Psoas muscle (tissue), 7 donors: ENCODE measurements at regions not wholly inside any gene's neighbourhood (a gene's known extent, or its start where the extent isn't known, plus 50 kb on each side); places are given as distances from the start of the nearest gene placed in this dataset.

Source experiments
- ATAC-seq, 4 donors: fragments of 200-7000 bp; cut with Tn5 transposase; one replicate each; pipeline ENCODE4 v1.9.1; 2020; ENCODE audit warnings: moderate library complexity in 3 of 4, mild to moderate bottlenecking in 2 of 4
- DNase-seq, 2 donors: peaks; one replicate each; pipeline ENCODE4 v3.0.0-alpha.2; 2020
- H3K27ac ChIP-seq: fragments of 200-600 bp; one replicate; pipeline ENCODE4 v1.8.0; 2022
- H3K27me3 ChIP-seq, 3 donors: fragments of 200-600 bp in 1 of 3; one replicate each; pipeline versions ENCODE4 v1.6.1 to v1.8.0; 2013 to 2022; ENCODE audit warnings: low read length in 2 of 3, mild to moderate bottlenecking in 2 of 3, moderate library complexity in 1 of 3; ENCODE audit not compliant: insufficient read depth in 3 of 3
- H3K36me3 ChIP-seq, 2 donors: fragments of 200-600 bp in 1 of 2; one replicate each; pipeline versions ENCODE4 v1.6.1 to v1.8.0; 2013 to 2022; ENCODE audit warnings: low read depth in 1 of 2, mild to moderate bottlenecking in 1 of 2, moderate library complexity in 1 of 2; ENCODE audit not compliant: insufficient read depth in 1 of 2
- H3K4me1 ChIP-seq: fragments of 200-600 bp; one replicate; pipeline ENCODE4 v1.8.0; 2022
- H3K4me3 ChIP-seq: fragments of 200-600 bp; one replicate; pipeline ENCODE4 v1.8.0; 2022; ENCODE audit warnings: mild to moderate bottlenecking
- H3K9me3 ChIP-seq: fragments of 200-600 bp; one replicate; pipeline ENCODE4 v1.8.0; 2022
- WGBS, 3 donors: extraction: QIAGEN DNeasy Blood & Tissue Kit; methylation state at CpG; one replicate each; pipeline versions ENCODE4 v1.1.6 to v1.1.7; 2013; 5-methylcytosine and 5-hydroxymethylcytosine counted together
- intact Hi-C, 2 donors: fragments of 100-400 bp; cut with DNase I; formaldehyde crosslinking; loops; one replicate each; pipeline versions ENCODE4 v1.11.0 to v1.14.2; 2022
- TF ChIP-seq, protein P1 (sequence below): fragments of 200-600 bp; IDR thresholded peaks from one replicate; pipeline ENCODE4 v1.8.0; 2022; ENCODE audit warnings: antibody characterized with exemption
- donor health status: healthy with polysubstance abuse.
- donor health status: DM: no; HTN: no; CAD: no; lungs with moderate emphysema.
- donor health status: Bipolar disorder and iron deficiency.
- donor health status: healthy.
- donor health status: DM: yes; HTN: yes; CAD: no.
- donor health status: DM: no; HTN: no; CAD: no.
- donor health status: DM: yes; HTN: yes; CAD: no.

DNA sequence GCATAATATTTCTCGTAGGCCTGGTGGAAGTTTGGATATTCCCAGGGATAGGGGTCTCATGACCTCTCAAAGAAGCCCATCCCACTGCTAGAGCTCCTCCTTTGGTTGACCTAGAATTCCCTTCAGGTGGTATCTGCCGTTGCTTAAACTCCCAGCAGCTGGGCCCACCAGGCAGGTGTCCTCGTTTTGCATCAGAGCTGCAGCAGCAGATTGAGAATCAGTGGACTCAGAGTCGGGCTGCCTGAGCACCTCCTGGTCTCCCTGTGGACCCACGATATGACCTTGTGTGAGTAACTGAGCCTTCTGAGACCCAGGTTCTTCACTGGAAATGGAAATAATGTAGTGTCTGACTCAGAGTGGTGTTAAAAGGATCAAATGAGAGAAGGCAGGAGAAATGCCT lies 132.7 kb downstream of the PAPOLA start:
- TF ChIP-seq, protein P1, sequence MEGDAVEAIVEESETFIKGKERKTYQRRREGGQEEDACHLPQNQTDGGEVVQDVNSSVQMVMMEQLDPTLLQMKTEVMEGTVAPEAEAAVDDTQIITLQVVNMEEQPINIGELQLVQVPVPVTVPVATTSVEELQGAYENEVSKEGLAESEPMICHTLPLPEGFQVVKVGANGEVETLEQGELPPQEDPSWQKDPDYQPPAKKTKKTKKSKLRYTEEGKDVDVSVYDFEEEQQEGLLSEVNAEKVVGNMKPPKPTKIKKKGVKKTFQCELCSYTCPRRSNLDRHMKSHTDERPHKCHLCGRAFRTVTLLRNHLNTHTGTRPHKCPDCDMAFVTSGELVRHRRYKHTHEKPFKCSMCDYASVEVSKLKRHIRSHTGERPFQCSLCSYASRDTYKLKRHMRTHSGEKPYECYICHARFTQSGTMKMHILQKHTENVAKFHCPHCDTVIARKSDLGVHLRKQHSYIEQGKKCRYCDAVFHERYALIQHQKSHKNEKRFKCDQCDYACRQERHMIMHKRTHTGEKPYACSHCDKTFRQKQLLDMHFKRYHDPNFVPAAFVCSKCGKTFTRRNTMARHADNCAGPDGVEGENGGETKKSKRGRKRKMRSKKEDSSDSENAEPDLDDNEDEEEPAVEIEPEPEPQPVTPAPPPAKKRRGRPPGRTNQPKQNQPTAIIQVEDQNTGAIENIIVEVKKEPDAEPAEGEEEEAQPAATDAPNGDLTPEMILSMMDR: no peak
- H3K27me3 ChIP-seq: no peaks in the 10 kb centered on the region
- intact Hi-C loops: no loop called here
- no peak overlapping the region for H3K27ac ChIP-seq
- H3K4me1 ChIP-seq: no peaks in the 10 kb centered on the region
- no peak for ATAC-seq
- no peaks in the 10 kb centered on the region for H3K36me3 ChIP-seq
- WGBS, 3 donors: 50 to 67% (median 62%) methylated on average over 5 of the region's 5 CpGs
- no peaks in the 10 kb centered on the region for H3K9me3 ChIP-seq
- no peak overlapping the region for H3K4me3 ChIP-seq
- DNase-seq: no peak

DNA sequence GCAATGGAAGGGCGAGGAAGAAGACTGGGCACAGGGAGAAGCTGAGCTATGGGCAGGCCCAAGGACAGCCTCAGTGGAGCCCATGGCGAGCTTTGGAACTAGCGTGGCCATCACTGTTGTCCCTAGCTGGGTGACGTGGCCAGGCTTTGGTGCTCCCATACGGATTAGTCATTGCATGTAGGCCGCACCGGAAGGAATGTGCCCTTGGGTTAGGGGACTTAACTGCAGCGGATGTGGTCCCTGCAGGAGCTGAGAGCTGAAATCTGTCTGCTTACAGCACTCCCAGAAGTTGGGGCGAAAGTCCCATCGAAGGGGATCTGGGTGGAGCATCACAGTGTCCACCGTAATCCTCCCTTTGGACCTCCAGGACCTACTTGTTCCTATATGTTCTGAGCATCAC lies 133.7 kb downstream of the PAPOLA start:
- no peak overlapping the region for H3K4me3 ChIP-seq
- no peaks in the 10 kb centered on the region for H3K27me3 ChIP-seq
- intact Hi-C loops: no loop called here
- TF ChIP-seq, protein P1: no peak
- no peaks in the 10 kb centered on the region for H3K9me3 ChIP-seq
- WGBS, 3 donors: 83 to 93% (median 86%) methylated on average over 11 of the region's 11 CpGs
- no peak overlapping the region for H3K27ac ChIP-seq
- ATAC-seq (no peak), DNase-seq (no peak)
- no peaks in the 10 kb centered on the region for H3K36me3 ChIP-seq
- H3K4me1 ChIP-seq: no peaks in the 10 kb centered on the region

DNA sequence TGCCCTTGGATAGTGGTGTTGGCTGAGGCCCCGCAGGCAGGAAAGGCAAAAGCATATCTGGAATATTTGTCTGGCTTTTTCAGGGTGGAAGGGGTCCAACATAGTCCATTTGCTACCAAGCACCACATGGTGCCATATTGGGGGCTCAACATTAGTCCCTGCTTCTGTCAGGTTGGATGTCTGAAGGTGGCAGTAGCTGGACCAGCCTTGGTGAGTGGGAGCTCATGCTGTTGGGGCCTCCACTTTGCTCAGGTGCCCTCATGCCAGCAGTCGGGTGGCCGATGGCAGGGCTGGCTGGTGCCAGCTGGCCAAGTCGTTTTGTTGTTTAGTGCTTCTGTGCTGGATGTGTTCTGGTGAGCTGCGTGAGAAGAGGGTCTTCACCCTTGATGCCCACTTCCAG lies 135.3 kb downstream of the PAPOLA start:
- no peak for ATAC-seq
- Histone ChIP-seq H3K9me3 (no peaks in the 10 kb centered on the region), H3K27ac (no peak overlapping the region), H3K36me3 (no peaks in the 10 kb centered on the region), H3K4me3 (no peak overlapping the region), H3K4me1 (no peaks in the 10 kb centered on the region), H3K27me3 (no peaks in the 10 kb centered on the region)
- WGBS, 3 donors: 73 to 74% (median 73%) methylated on average over 5 of the region's 5 CpGs
- intact Hi-C loops: no loop called here
- TF ChIP-seq, protein P1: no peak
- DNase-seq: no peak

DNA sequence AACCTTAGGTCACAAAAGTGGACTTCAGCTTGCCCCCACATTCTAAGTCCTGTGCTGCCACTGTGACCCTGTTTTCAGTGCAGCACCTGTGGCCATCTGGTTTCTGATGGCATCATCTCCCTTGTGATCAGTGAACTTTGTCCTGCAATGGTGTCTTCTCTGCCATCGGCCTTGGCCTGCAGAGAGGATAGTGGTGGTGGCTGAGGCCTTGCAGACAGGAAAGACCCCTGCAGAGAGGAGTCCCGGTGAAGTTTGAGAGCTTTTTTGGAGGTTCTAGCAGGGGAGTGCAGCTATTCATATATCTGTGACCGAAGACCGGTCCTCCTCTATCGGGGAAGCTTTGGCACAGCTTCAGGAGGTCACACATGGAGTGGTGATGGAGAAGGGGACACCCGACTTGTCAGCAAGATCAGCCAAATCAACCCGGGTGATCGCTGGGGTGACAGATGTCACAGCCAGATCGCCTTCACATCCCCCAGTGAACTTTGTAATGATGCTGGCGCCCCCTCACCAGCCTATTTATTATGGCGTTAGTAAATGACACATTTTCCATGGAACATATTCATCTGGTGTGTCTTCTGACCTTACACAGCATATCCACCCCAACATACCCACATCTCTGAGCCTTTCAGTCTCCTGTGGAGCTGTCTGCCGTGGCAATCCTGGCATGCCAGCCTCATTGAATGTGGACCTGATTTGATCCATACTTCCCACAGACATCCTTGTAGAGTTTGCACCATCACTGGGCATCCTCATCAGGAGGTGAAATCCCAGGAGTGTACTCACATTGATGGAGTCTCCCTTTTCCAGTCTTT lies 136.1 kb downstream of the PAPOLA start:
- Histone ChIP-seq H3K9me3 (no peaks in the 10 kb centered on the region), H3K27me3 (no peaks in the 10 kb centered on the region), H3K4me3 (no peak overlapping the region), H3K4me1 (no peaks in the 10 kb centered on the region), H3K27ac (no peak overlapping the region), H3K36me3 (no peaks in the 10 kb centered on the region)
- TF ChIP-seq, protein P1: no peak
- ATAC-seq: no peak
- intact Hi-C loops: no loop called here
- DNase-seq: no peak
- 82 to 87% (median 85%) methylated on average over 12 of the region's 12 CpGs for WGBS, 3 donors

DNA sequence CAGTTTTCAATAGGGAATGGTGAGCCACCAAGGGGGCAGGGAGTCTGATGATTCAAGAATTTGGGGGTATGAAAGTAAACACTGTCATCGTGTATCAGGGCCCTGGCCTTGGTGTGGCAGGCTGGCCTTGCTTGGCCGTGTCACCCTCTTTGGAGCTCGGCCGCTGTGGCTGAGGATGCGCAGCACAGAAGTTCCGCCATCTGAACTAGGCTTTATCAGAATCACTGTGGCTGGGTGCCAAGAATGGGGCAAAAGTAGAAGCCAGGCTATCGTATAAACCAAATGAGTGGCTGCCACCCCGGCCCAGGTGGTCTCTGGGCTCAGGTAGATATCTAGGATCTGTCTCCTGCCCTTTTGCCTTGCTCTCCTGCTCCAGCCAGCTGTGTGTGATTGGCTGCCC lies 137.4 kb downstream of the PAPOLA start:
- no peak overlapping the region for H3K4me3 ChIP-seq
- ATAC-seq (no peak), DNase-seq (no peak)
- 83 to 93% (median 86%) methylated on average over 8 of the region's 8 CpGs for WGBS, 3 donors
- TF ChIP-seq, protein P1: no peak
- intact Hi-C loops: no loop called here
- H3K9me3 ChIP-seq: no peaks in the 10 kb centered on the region
- no peaks in the 10 kb centered on the region for H3K27me3 ChIP-seq
- no peak overlapping the region for H3K27ac ChIP-seq
- H3K36me3 ChIP-seq: no peaks in the 10 kb centered on the region
- H3K4me1 ChIP-seq: no peaks in the 10 kb centered on the region
